ENCODE measurements at regions not wholly inside any gene's neighbourhood (a gene's known extent, or its start where the extent isn't known, plus 50 kb on each side); places are given as distances from the start of the nearest gene placed in this dataset.

GRCh38 chr4:24705016-24705753 is 90.2 kb upstream of the SOD3 start:
- H3K4me3 ChIP-seq (ENCODE audit: low read depth, low read length), result no peak overlapping the region
- no peak for TF ChIP-seq CTCF (IDR thresholded peaks at IDR 0.05; ENCODE audit: low read depth, low read length)

- H3K4me3 ChIP-seq (ENCODE audit: low read depth, low read length), result no peak overlapping the region
- no peak for TF ChIP-seq CTCF (IDR thresholded peaks at IDR 0.05; ENCODE audit: low read depth, low read length)
Observed at GRCh38 chr4:24713604-24714003, 81.8 kb upstream of the SOD3 start.

DNA sequence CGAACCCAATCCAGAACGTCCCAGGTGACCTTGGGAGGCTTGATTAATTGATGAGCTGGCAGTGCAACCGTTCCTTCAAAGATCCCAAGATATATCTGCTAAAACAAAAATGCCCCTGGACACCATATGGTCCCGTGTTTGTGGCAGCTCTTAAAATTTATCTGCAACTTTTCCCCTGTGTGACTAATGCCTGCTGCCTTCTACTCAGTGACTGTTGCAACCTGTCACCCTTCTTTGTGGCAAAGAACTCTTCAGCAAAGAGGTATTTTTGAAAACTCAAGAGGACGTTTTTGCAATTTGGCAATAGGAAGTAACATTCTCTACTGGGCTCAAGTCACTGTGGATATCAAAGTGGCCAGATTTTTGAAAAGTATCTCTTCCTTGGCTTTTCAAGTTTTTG is 75.8 kb upstream of the SOD3 start:
- H3K4me3 ChIP-seq (ENCODE audit: low read depth, low read length), result no peak overlapping the region
- TF ChIP-seq CTCF (IDR thresholded peaks at IDR 0.05; ENCODE audit: low read depth, low read length), result no peak

DNA sequence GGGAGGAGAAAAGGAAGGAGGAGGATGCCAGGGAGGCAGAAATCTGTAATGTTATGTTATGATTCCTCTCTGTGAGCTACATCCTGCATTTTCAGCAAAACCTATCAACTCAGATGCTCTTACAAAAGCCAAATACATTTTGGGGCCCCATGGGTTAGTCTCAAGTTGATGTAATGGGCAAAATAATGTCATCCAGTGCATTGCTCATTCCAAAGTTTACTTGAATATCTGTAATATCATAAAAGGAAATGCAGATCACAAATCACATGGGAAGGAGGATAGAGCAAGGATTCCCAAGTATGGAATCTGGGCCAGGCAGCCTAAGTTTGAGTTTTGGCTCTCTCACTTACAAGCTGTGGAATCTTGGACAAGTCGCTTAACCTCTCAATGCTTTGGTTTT is 74.9 kb upstream of the SOD3 start:
- TF ChIP-seq CTCF (IDR thresholded peaks at IDR 0.05; ENCODE audit: low read depth, low read length), result no peak
- no peak overlapping the region for H3K4me3 ChIP-seq (ENCODE audit: low read depth, low read length)

- TF ChIP-seq CTCF (IDR thresholded peaks at IDR 0.05; ENCODE audit: low read depth, low read length), result no peak
- H3K4me3 ChIP-seq (ENCODE audit: low read depth, low read length), result no peak overlapping the region
Observed at GRCh38 chr4:24720979-24721378, 74.4 kb upstream of the SOD3 start.

- no peak for TF ChIP-seq CTCF (IDR thresholded peaks at IDR 0.05; ENCODE audit: low read depth, low read length)
- H3K4me3 ChIP-seq (ENCODE audit: low read depth, low read length), result no peak overlapping the region
Observed at GRCh38 chr4:24722026-24722568, 73.3 kb upstream of the SOD3 start.

DNA sequence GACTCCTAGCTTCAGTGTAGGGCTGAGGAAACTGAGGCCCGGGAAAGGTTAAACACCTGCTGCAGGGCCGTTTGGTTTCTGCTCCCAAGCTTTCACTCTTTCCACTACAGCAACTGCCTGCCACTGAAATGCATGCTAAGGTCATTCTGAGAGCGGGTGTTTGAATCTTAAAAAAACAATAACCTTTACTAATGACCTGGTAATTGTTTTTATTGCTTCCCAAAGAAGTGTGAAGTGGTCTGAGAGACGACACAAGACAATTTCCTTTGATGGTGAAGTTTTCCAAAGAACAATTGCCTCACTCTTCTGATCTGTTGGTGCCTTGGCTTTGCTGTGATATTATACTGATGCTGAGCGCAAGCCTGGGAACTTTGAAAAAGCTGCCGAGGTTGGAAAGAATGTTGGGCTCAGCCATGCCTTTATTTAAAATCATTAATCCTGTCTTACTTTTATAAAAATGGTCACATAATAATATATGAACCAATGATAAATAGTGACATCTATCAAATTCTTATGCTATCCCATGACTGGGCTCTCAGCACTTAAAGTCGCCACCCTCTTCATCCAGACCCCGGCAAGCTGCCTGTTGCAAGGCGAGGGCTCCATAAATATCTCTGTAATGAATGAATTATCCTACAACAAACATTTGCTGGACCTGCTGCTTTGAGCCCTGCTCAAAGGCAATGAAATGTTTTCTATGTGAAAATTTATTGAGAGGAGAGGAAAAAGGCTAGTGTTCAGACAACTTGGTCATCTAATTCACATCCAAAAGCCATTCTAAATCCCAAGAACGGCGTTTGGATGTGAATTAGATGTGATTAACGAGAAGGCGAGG is 67.8 kb upstream of the SOD3 start:
- no peak for TF ChIP-seq CTCF (IDR thresholded peaks at IDR 0.05; ENCODE audit: low read depth, low read length)
- no peak overlapping the region for H3K4me3 ChIP-seq (ENCODE audit: low read depth, low read length)

All from WI38 (cell line).